Thyroid gland (tissue), 4 donors: ENCODE measurements at regions not wholly inside any gene's neighbourhood (a gene's known extent, or its start where the extent isn't known, plus 50 kb on each side); places are given as distances from the start of the nearest gene placed in this dataset.

Experiments used
- DNase-seq, 2 donors: peaks; one replicate each; pipeline ENCODE4 v3.0.0-alpha.2; 2019
- H3K27ac ChIP-seq, 3 donors: fragments of 200-600 bp; sonication (generic); 1 replicate in 2 of 3; 2 replicates in 1 of 3; pipeline ENCODE4 v1.5.1; 2016 to 2019; ENCODE audit warnings: mild to moderate bottlenecking in 1 of 3, moderate library complexity in 1 of 3
- H3K27me3 ChIP-seq: fragments of 200-600 bp; sonication (generic); one replicate; pipeline ENCODE4 v1.5.1; 2019
- H3K36me3 ChIP-seq, 2 donors: fragments of 200-600 bp; sonication (generic); one replicate each; pipeline ENCODE4 v1.5.1; 2016 to 2019
- H3K4me1 ChIP-seq, 2 donors: fragments of 200-600 bp; sonication (generic); one replicate each; pipeline ENCODE4 v1.5.1; 2017 to 2019
- H3K4me3 ChIP-seq, 3 donors: fragments of 200-600 bp; sonication (generic); replicated peaks in 1 of 3; 1 replicate in 2 of 3; 2 replicates in 1 of 3; pipeline ENCODE4 v1.5.1; 2016; ENCODE audit warnings: mild to moderate bottlenecking in 1 of 3
- H3K9me3 ChIP-seq: fragments of 200-600 bp; sonication (generic); one replicate; pipeline ENCODE4 v1.5.1; 2017
- CTCF ChIP-seq, 6 experiments: fragments of 200-600 bp in 3 of 6; fragments of 450-650 bp in 3 of 6; sonication (generic) in 3 of 6; IDR thresholded peaks; one replicate each; pipeline ENCODE4 v1.5.1; 2016 to 2019; ENCODE audit warnings: antibody characterized with exemption in 6 of 6, mild to moderate bottlenecking in 2 of 6, inconsistent platforms in 1 of 6, moderate library complexity in 1 of 6
- POLR2A ChIP-seq, 2 donors: fragments of 450-650 bp; IDR thresholded peaks; one replicate each; pipeline ENCODE4 v1.6.1; 2017; ENCODE audit warnings: antibody characterized with exemption in 2 of 2, mild to moderate bottlenecking in 2 of 2, moderate library complexity in 1 of 2
- WGBS, 2 donors: methylation state at CpG; one replicate each; pipeline ENCODE4 v1.1.5; 2017; 5-methylcytosine and 5-hydroxymethylcytosine counted together
- intact Hi-C: fragments of 100-400 bp; cut with DNase I; formaldehyde crosslinking; loops from one replicate; pipeline ENCODE4 v1.15.1; 2023

- 91 to 94% methylated on average over 4 of the region's 4 CpGs for WGBS, 2 donors
- no peak for TF ChIP-seq POLR2A (IDR thresholded peaks at IDR 0.05)
- TF ChIP-seq CTCF (IDR thresholded peaks at IDR 0.05), result no peak
- intact Hi-C loops, result no loop called here
- Histone ChIP-seq H3K27me3 (no peaks in the 10 kb centered on the region), H3K9me3 (no peaks in the 10 kb centered on the region), H3K27ac (no peak overlapping the region), H3K4me3 (no peak overlapping the region), H3K36me3 (no peaks in the 10 kb centered on the region), H3K4me1 (no peaks in the 10 kb centered on the region)
- no peak for DNase-seq
Measured at GRCh38 chr21:19022978-19023377, 619.4 kb upstream of the TMPRSS15 start.

- Histone ChIP-seq H3K4me3 (no peak overlapping the region), H3K36me3 (no peaks in the 10 kb centered on the region), H3K27me3 (no peaks in the 10 kb centered on the region), H3K4me1 (no peaks in the 10 kb centered on the region), H3K27ac (no peak overlapping the region), H3K9me3 (no peaks in the 10 kb centered on the region)
- intact Hi-C loops, result no loop called here
- no peak for DNase-seq
- TF ChIP-seq CTCF (IDR thresholded peaks at IDR 0.05) (no peak), POLR2A (IDR thresholded peaks at IDR 0.05) (no peak)
Measured at GRCh38 chr21:19026911-19027310, 623.3 kb upstream of the TMPRSS15 start.

GRCh38 chr21:19029816-19030215 is 626.2 kb upstream of the TMPRSS15 start:
- H3K36me3 ChIP-seq, result no peaks in the 10 kb centered on the region
- H3K4me3 ChIP-seq, result no peak overlapping the region
- WGBS, 2 donors, result 71 to 74% methylated on average over 2 of the region's 2 CpGs
- no peaks in the 10 kb centered on the region for H3K9me3 ChIP-seq
- no peak for DNase-seq
- intact Hi-C loops, result no loop called here
- TF ChIP-seq POLR2A (IDR thresholded peaks at IDR 0.05), result no peak
- H3K27ac ChIP-seq, result no peak overlapping the region
- H3K27me3 ChIP-seq, result no peaks in the 10 kb centered on the region
- H3K4me1 ChIP-seq, result no peaks in the 10 kb centered on the region

- Histone ChIP-seq H3K27ac (no peak overlapping the region), H3K9me3 (no peaks in the 10 kb centered on the region), H3K4me1 (no peaks in the 10 kb centered on the region), H3K4me3 (no peak overlapping the region), H3K36me3 (no peaks in the 10 kb centered on the region), H3K27me3 (no peaks in the 10 kb centered on the region)
- WGBS, 2 donors, result 73 to 90% methylated on average over 1 of the region's 1 CpG
- TF ChIP-seq CTCF (IDR thresholded peaks at IDR 0.05) (no peak), POLR2A (IDR thresholded peaks at IDR 0.05) (no peak)
- DNase-seq, result no peak
- intact Hi-C loops, result no loop called here
Measured at GRCh38 chr21:19031953-19032352, 628.4 kb upstream of the TMPRSS15 start.

GRCh38 chr21:19034041-19034440 is 630.5 kb upstream of the TMPRSS15 start:
- H3K27me3 ChIP-seq, result no peaks in the 10 kb centered on the region

More at GRCh38 chr21:19034041-19034440, 630.5 kb upstream of the TMPRSS15 start:
- Histone ChIP-seq H3K27ac (no peak overlapping the region), H3K36me3 (no peaks in the 10 kb centered on the region), H3K4me1 (no peaks in the 10 kb centered on the region), H3K9me3 (no peaks in the 10 kb centered on the region), H3K4me3 (no peak overlapping the region)
- no peak for DNase-seq
- 80 to 83% methylated on average over 4 of the region's 4 CpGs for WGBS, 2 donors
- TF ChIP-seq CTCF (IDR thresholded peaks at IDR 0.05), result no peak
- TF ChIP-seq POLR2A (IDR thresholded peaks at IDR 0.05), result no peak
- intact Hi-C loops, result no loop called here
